Cardiac fibroblast (primary cell): ENCODE measurements at regions not wholly inside any gene's neighbourhood (a gene's known extent, or its start where the extent isn't known, plus 50 kb on each side); places are given as distances from the start of the nearest gene placed in this dataset.

ENCODE experiments used
- DNase-seq, 2 donors: peaks; one replicate each; pipeline versions ENCODE4 v3.0.0 to v3.0.0-alpha.2; 2010; ENCODE audit warnings: low read depth in 2 of 2
- H3K4me3 ChIP-seq, 2 donors: replicated peaks in 1 of 2; 1 replicate in 1 of 2; 2 replicates in 1 of 2; pipeline ENCODE4 v1.5.1; 2011; ENCODE audit warnings: low read depth in 2 of 2, low read length in 2 of 2, mild to moderate bottlenecking in 2 of 2, moderate library complexity in 1 of 2
- CTCF ChIP-seq: IDR thresholded peaks from one replicate; pipeline ENCODE4 v1.5.1; 2011; ENCODE audit warnings: low read depth, mild to moderate bottlenecking, low read length, inconsistent platforms

DNA sequence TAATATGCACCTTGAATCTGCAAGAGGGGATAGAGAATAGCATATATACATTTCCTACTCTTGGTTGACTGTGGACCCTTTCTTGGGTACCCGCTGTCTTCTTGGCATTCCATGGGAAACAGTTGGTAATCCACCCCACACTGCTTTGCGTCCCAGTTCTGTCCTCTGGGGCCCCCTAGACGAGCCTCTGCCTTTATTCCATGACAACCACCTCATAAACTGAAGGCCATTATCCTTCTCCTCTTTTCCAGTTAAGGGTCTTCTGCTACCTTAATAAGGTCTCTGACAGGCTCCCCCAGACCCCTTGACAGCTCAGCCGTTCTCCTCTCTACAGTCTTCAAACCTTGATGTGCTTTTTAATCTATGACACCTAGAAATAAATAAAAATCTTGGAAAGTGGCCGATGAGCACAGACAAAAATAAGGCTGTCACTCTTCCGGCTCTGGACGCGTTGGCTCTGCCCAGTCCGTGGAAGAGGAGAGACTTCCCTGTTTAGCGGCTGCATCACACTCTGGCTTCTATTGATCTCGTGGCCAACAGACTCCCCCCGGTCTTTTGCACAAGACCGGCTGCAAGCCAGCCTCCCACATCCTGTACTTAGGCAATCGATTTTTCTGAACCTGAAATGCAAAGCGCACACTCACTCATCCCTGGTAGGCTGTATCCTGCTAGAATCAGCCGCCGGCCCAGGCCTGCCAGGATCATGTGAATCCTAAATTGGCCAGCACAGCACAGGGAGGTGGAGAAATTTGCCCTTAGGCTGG is 251.0 kb upstream of the TLE3 start:
- no peak for TF ChIP-seq CTCF
- DNase-seq, result peak; percentile 14 to 18
- H3K4me3 ChIP-seq, result no peak overlapping the region

GRCh38 chr15:70348226-70348543 is 250.5 kb upstream of the TLE3 start:
- no peak for TF ChIP-seq CTCF
- DNase-seq, result no peak
- H3K4me3 ChIP-seq, result no peak overlapping the region

DNA sequence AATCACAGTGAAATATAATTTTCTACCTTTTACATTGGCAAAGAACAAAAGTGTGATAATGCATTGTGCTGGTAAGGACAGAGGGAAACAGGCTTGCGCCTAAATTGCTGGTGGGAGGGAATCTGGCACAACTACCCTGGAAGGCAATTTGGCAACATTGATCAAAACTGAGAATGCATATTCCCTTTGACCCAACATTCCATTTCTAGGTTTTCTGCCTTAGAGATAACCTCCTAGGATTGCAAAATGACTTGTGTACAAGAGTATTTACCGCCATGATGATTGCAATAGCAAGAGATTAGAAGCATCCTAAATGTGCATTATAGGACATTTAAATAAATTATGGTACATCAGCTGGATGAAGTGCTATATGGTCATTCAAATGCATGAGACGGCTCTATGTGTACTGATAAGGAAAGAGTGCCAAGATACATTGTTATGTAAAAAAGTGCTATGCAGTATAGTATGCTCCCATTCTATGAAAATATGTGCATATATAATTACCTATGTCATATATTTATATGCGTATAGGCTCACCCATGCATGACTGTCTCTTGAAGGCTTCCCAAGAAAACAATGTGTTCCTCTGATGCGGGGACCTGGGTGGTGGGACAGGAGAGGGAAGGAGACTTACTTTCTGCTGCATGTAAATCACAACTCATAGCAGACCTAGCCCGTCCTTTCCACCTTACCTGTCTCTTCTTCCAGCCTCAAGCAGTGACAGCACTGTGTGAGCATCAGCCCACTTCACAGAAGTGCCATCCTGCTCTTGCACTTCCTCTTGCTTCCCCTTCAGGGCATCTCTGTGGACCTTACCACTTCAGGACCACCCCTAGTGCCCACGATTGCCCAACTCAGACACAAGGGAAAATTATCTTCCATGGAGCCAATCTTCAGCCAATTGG is 249.9 kb upstream of the TLE3 start:
- H3K4me3 ChIP-seq, result no peak overlapping the region
- no peak for DNase-seq
- TF ChIP-seq CTCF, result no peak

- no peak overlapping the region for H3K4me3 ChIP-seq
- no peak for TF ChIP-seq CTCF
- DNase-seq, result no peak
These were observed 247.7 kb upstream of the TLE3 start for GRCh38 chr15:70345251-70346019.

DNA sequence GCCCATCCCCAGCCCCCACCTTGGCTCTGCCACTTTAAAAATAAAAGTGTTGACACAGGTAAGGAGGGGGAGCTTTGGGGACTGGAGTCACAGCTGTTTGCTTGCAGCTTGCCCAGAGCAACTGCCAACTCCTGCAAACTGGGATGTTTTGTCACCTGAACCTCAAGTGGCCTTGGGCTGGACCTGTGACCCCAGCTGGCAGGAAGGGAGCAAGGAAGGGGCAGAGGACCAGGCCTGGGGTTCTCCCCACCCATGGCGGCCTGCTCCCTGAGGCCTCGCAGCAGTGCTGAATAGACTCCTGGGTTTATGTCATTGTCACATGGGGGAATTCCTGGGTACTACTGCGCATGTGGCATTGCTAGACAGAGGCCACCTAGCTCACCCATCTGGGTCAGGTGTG is 246.9 kb upstream of the TLE3 start:
- TF ChIP-seq CTCF, result no peak
- no peak for DNase-seq
- H3K4me3 ChIP-seq, result no peak overlapping the region

GRCh38 chr15:70343961-70344621 is 246.4 kb upstream of the TLE3 start:
- TF ChIP-seq CTCF, result no peak
- DNase-seq, result no peak
- H3K4me3 ChIP-seq, result no peak overlapping the region
